H1 (cell line): ENCODE measurements at regions not wholly inside any gene's neighbourhood (a gene's known extent, or its start where the extent isn't known, plus 50 kb on each side); places are given as distances from the start of the nearest gene placed in this dataset.

Experiments
- CTCF ChIA-PET: fragments of 300-600 bp; sonication (Branson Sonifier 250); formaldehyde crosslinking; loops from one replicate; lab custom pipeline; 2021; ENCODE audit not compliant: partially characterized antibody; lab: Charles Lee
- POLR2A ChIA-PET: fragments of 300-600 bp; sonication (Branson Sonifier 250); formaldehyde crosslinking; loops from one replicate; lab custom pipeline; 2021; ENCODE audit warnings: inconsistent platforms; ENCODE audit not compliant: partially characterized antibody; lab: Charles Lee
- DNase-seq, 2 experiments: peaks; one replicate each; pipeline versions ENCODE4 v3.0.0 to v3.0.0-alpha.2; 2010 to 2022; ENCODE audit warnings: low spot score in 2 of 2, low read depth in 1 of 2, mixed read lengths in 1 of 2
- FAIRE-seq: peaks from 2 replicates; lab custom pipeline; 2011; peaks lifted over from hg19 to GRCh38; lab: Jason Lieb, UNC
- H2AFZ ChIP-seq: 2 replicates; pipeline ENCODE4 v1.8.1; 2012; ENCODE audit warnings: low read length, inconsistent platforms
- H2AK5ac ChIP-seq: 2 replicates; pipeline ENCODE4 v1.6.1; 2013; ENCODE audit warnings: low read depth, low read length
- H2BK120ac ChIP-seq: replicated peaks from 2 replicates; pipeline ENCODE3; 2013; ENCODE audit warnings: low read depth, low read length, inconsistent platforms
- H2BK12ac ChIP-seq: 2 replicates; pipeline ENCODE4 v1.6.1; 2013; ENCODE audit warnings: low read depth, low read length
- H2BK15ac ChIP-seq: 2 replicates; pipeline ENCODE4 v1.6.1; 2013; ENCODE audit warnings: low read length
- H2BK20ac ChIP-seq: 2 replicates; pipeline ENCODE4 v1.6.1; 2013; ENCODE audit warnings: low read length
- H2BK5ac ChIP-seq: 2 replicates; pipeline ENCODE4 v1.6.1; 2013; ENCODE audit warnings: low read depth, low read length
- H3K14ac ChIP-seq: 2 replicates; pipeline ENCODE4 v1.6.1; 2013; ENCODE audit warnings: inconsistent platforms; ENCODE audit not compliant: insufficient read length
- H3K18ac ChIP-seq: 2 replicates; pipeline ENCODE4 v1.6.1; 2013; ENCODE audit warnings: low read length; ENCODE audit errors: extremely low read depth
- H3K23ac ChIP-seq: 2 replicates; pipeline ENCODE4 v1.6.1; 2013; ENCODE audit warnings: inconsistent platforms; ENCODE audit not compliant: insufficient read length
- H3K23me2 ChIP-seq: 2 replicates; pipeline ENCODE4 v1.6.1; 2013; ENCODE audit warnings: low read depth, low read length
- H3K27ac ChIP-seq: 2 replicates; pipeline ENCODE4 v1.6.1; 2011; ENCODE audit warnings: low read depth, low read length, inconsistent platforms
- H3K27me3 ChIP-seq, 4 experiments: replicated peaks in 1 of 4; 1 replicate in 1 of 4; 2 replicates in 3 of 4; pipeline versions ENCODE4 v1.6.1 to v1.8.1; 2011 to 2013; ENCODE audit warnings: low read length in 3 of 4, mild to moderate bottlenecking in 3 of 4, inconsistent platforms in 2 of 4, mixed read lengths in 2 of 4, moderate library complexity in 1 of 4; ENCODE audit not compliant: control insufficient read depth in 3 of 4, insufficient read depth in 3 of 4; ENCODE audit errors: extremely low read depth in 1 of 4
- H3K36me3 ChIP-seq, 4 experiments: 2 replicates each; pipeline versions ENCODE4 v1.6.1 to v1.8.1; 2011 to 2013; ENCODE audit warnings: mild to moderate bottlenecking in 4 of 4, low read length in 3 of 4, moderate library complexity in 2 of 4, control low read depth in 1 of 4, inconsistent platforms in 1 of 4; ENCODE audit not compliant: insufficient read depth in 4 of 4, control insufficient read depth in 2 of 4
- H3K4ac ChIP-seq: replicated peaks from 2 replicates; pipeline ENCODE3; 2013; ENCODE audit warnings: low read length, low read depth, mixed read lengths, inconsistent platforms; ENCODE audit not compliant: insufficient read length
- H3K4me1 ChIP-seq, 4 experiments: replicated peaks in 1 of 4; 1 replicate in 1 of 4; 2 replicates in 3 of 4; pipeline versions ENCODE4 v1.6.1 to v1.8.1; 2011 to 2013; ENCODE audit warnings: low read length in 3 of 4, inconsistent platforms in 2 of 4, mixed read lengths in 1 of 4; ENCODE audit not compliant: insufficient read depth in 4 of 4, control insufficient read depth in 3 of 4
- H3K4me2 ChIP-seq, 2 experiments: 2 replicates each; pipeline versions ENCODE4 v1.6.1 to v1.8.1; 2011 to 2013; ENCODE audit warnings: low read depth in 2 of 2, low read length in 2 of 2, control low read depth in 1 of 2, inconsistent platforms in 1 of 2, mild to moderate bottlenecking in 1 of 2; ENCODE audit not compliant: insufficient read depth in 1 of 2
- H3K4me3 ChIP-seq, 4 experiments: fragments of 200-600, 300-600 bp in 1 of 4; sonication (generic), shearing (Covaris generic), sonication (Bioruptor Twin) in 1 of 4; 2 replicates each; pipeline versions ENCODE4 v1.5.1 to v1.8.1; 2011 to 2016; ENCODE audit warnings: low read length in 4 of 4, low read depth in 3 of 4, control low read depth in 2 of 4, inconsistent platforms in 2 of 4, mild to moderate bottlenecking in 2 of 4, mixed read lengths in 1 of 4, moderate library complexity in 1 of 4; ENCODE audit not compliant: insufficient read depth in 2 of 4; ENCODE audit errors: extremely low read depth in 1 of 4
- H3K56ac ChIP-seq: replicated peaks from 2 replicates; pipeline ENCODE3; 2013; ENCODE audit warnings: low read depth, mild to moderate bottlenecking, mixed read lengths, low read length, inconsistent platforms; ENCODE audit not compliant: insufficient read length
- H3K79me1 ChIP-seq: 2 replicates; pipeline ENCODE4 v1.6.1; 2013; ENCODE audit warnings: low read depth, low read length, control low read depth
- H3K79me2 ChIP-seq, 2 experiments: 2 replicates each; pipeline versions ENCODE4 v1.6.1 to v1.8.1; 2012 to 2013; ENCODE audit warnings: low read length in 2 of 2, mild to moderate bottlenecking in 2 of 2, inconsistent platforms in 1 of 2; ENCODE audit not compliant: insufficient read depth in 2 of 2, control insufficient read depth in 1 of 2
- H3K9ac ChIP-seq, 4 experiments: replicated peaks in 1 of 4; 1 replicate in 1 of 4; 2 replicates in 3 of 4; pipeline versions ENCODE4 v1.6.1 to v1.8.1; 2011 to 2013; ENCODE audit warnings: low read depth in 3 of 4, low read length in 3 of 4, control low read depth in 2 of 4, mild to moderate bottlenecking in 2 of 4, moderate library complexity in 2 of 4, inconsistent platforms in 1 of 4; ENCODE audit errors: extremely low read depth in 1 of 4
- H3K9me3 ChIP-seq, 2 experiments: 2 replicates each; pipeline versions ENCODE4 v1.6.1 to v1.8.1; 2012 to 2013; ENCODE audit warnings: mild to moderate bottlenecking in 2 of 2, moderate library complexity in 2 of 2, control low read depth in 1 of 2, inconsistent platforms in 1 of 2, low read depth in 1 of 2, low read length in 1 of 2, mixed read lengths in 1 of 2; ENCODE audit not compliant: insufficient read depth in 2 of 2
- H4K20me1 ChIP-seq, 2 experiments: replicated peaks in 1 of 2; 2 replicates each; pipeline versions ENCODE3 to v1.8.1; 2011 to 2013; ENCODE audit warnings: inconsistent platforms in 2 of 2, low read length in 2 of 2, mild to moderate bottlenecking in 1 of 2; ENCODE audit not compliant: insufficient read depth in 2 of 2, control insufficient read depth in 1 of 2
- H4K5ac ChIP-seq: 2 replicates; pipeline ENCODE4 v1.6.1; 2013; ENCODE audit warnings: low read length, low read depth, mixed read lengths, inconsistent platforms; ENCODE audit not compliant: insufficient read length
- H4K8ac ChIP-seq: 2 replicates; pipeline ENCODE4 v1.8.0; 2013; ENCODE audit warnings: mild to moderate bottlenecking, moderate library complexity, low read length, inconsistent platforms; ENCODE audit not compliant: insufficient read depth; ENCODE audit errors: extremely low read depth
- H4K91ac ChIP-seq: replicated peaks from 2 replicates; pipeline ENCODE3; 2013; ENCODE audit warnings: low read length, mixed read lengths, inconsistent platforms; ENCODE audit not compliant: insufficient read length
- ATF3 ChIP-seq: IDR thresholded peaks from 2 replicates; pipeline ENCODE4 v1.6.1; 2011; ENCODE audit warnings: low read depth, mild to moderate bottlenecking, low read length; ENCODE audit not compliant: insufficient read depth
- CBX8 ChIP-seq: fragments of 300-800, 300-1000 bp; sonication (generic); IDR thresholded peaks from 2 replicates; pipeline ENCODE4 v1.7.1; 2016; ENCODE audit warnings: low read depth, low read length, borderline replicate concordance
- FOSL1 ChIP-seq: IDR thresholded peaks from 2 replicates; pipeline ENCODE4 v1.6.1; 2011; ENCODE audit warnings: mild to moderate bottlenecking, low read depth, low read length, moderate library complexity; ENCODE audit not compliant: insufficient read depth
- HDAC2 ChIP-seq, 2 experiments: fragments of 300-600 bp in 1 of 2; sonication (generic) in 1 of 2; IDR thresholded peaks; 2 replicates each; pipeline ENCODE4 v1.6.1; 2011 to 2012; ENCODE audit warnings: low read depth in 2 of 2, low read length in 2 of 2, mild to moderate bottlenecking in 2 of 2, moderate library complexity in 2 of 2, borderline replicate concordance in 1 of 2, inconsistent platforms in 1 of 2
- HDAC6 ChIP-seq: IDR thresholded peaks from one replicate; pipeline ENCODE4 v1.7.1; 2012; ENCODE audit warnings: low read depth, mild to moderate bottlenecking, inconsistent platforms, low read length, moderate library complexity
- NANOG ChIP-seq: IDR thresholded peaks from 2 replicates; pipeline ENCODE4 v1.6.1; 2011; ENCODE audit warnings: low read length, low read depth, mild to moderate bottlenecking, inconsistent platforms; ENCODE audit not compliant: insufficient read depth, poor library complexity, severe bottlenecking
- POU5F1 ChIP-seq: IDR thresholded peaks from 2 replicates; pipeline ENCODE4 v1.6.1; 2011; ENCODE audit warnings: low read depth, mild to moderate bottlenecking, low read length, moderate library complexity
- RAD21 ChIP-seq, 2 experiments: IDR thresholded peaks in 1 of 2; conservative IDR thresholded peaks in 1 of 2; 2 replicates each; pipeline ENCODE4 v1.6.1; 2011; ENCODE audit warnings: low read depth in 2 of 2, low read length in 2 of 2, improper control_type of control experiment in 1 of 2, inconsistent platforms in 1 of 2, mild to moderate bottlenecking in 1 of 2, moderate library complexity in 1 of 2
- RBBP5 ChIP-seq: IDR thresholded peaks from 2 replicates; pipeline ENCODE4 v1.7.1; 2012; ENCODE audit warnings: low read depth, mild to moderate bottlenecking, inconsistent platforms, low read length, moderate library complexity, borderline replicate concordance
- SIRT6 ChIP-seq: IDR thresholded peaks from one replicate; pipeline ENCODE4 v1.7.1; 2012; ENCODE audit warnings: low read length, inconsistent platforms
- SP4 ChIP-seq: IDR thresholded peaks from 2 replicates; pipeline ENCODE4 v1.6.1; 2012; ENCODE audit warnings: low read length, inconsistent platforms
- WGBS, 2 experiments: shearing (Covaris generic) in 1 of 2; methylation state at CpG; one replicate each; pipeline versions ENCODE4 v1.1.6 to v1.1.7; 2013 to 2015; ENCODE audit warnings: low lambda C conversion rate in 2 of 2, mixed read lengths in 2 of 2, inconsistent platforms in 1 of 2, low coverage in 1 of 2, missing lambda C conversion rate in 1 of 2; ENCODE audit not compliant: insufficient replicate concordance in 2 of 2, insufficient coverage in 1 of 2, insufficient read length in 1 of 2; ENCODE audit errors: extremely low coverage in 1 of 2, missing lambda C conversion rate in 1 of 2; 5-methylcytosine and 5-hydroxymethylcytosine counted together
- TF ChIP-seq, protein P1 (sequence below): IDR thresholded peaks from 2 replicates; pipeline ENCODE4 v1.6.1; 2012; ENCODE audit warnings: low read length, inconsistent platforms

DNA sequence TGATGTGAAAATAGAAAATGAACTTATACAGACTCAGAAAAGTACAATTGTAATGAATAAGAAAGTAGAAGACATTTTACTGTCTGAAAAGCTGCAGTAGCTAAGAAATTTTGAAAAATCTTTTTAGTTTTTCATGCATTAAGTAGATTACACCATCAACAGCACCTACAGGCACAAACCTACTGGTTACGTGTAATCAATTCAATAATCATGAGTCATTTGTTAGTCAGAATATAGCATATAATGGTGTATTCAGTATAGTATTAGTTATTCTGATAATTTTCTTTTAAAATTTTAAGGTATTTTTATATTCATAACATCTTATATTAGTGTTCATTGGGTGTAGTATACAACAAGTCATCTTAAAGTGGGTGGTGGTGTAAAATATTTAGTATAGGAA is 550.5 kb upstream of the GBE1 start:
- no peak overlapping the region for H3K14ac ChIP-seq
- no peaks in the 10 kb centered on the region for H3K27me3 ChIP-seq
- H2BK20ac ChIP-seq, result no peak overlapping the region
- H3K9me3 ChIP-seq, result no peaks in the 10 kb centered on the region
- no peak overlapping the region for H2BK120ac ChIP-seq
- no peaks in the 10 kb centered on the region for H3K4me1 ChIP-seq
- no peak overlapping the region for H2BK12ac ChIP-seq
- no peak overlapping the region for H3K18ac ChIP-seq
- no peak overlapping the region for H3K56ac ChIP-seq
- no peak overlapping the region for H3K4ac ChIP-seq
- H4K91ac ChIP-seq, result no peak overlapping the region
- no peak overlapping the region for H4K8ac ChIP-seq
- POLR2A ChIA-PET, result no interaction called here
- H2AFZ ChIP-seq, result no peak overlapping the region
- H3K23me2 ChIP-seq, result no peaks in the 10 kb centered on the region
- CTCF ChIA-PET, result no interaction called here
- no peak overlapping the region for H3K4me2 ChIP-seq
- H2AK5ac ChIP-seq, result no peak overlapping the region
- no peaks in the 10 kb centered on the region for H3K36me3 ChIP-seq
- no peak overlapping the region for H2BK15ac ChIP-seq
- no peaks in the 10 kb centered on the region for H4K20me1 ChIP-seq
- 100% methylated on average over 1 of the region's 1 CpG; no CpG with 5 or more reads in 1 of the 2 experiments for WGBS, 2 experiments
- no peak overlapping the region for H2BK5ac ChIP-seq
- H3K9ac ChIP-seq, result no peak overlapping the region
- H3K27ac ChIP-seq, result no peak overlapping the region
- H3K4me3 ChIP-seq, result no peak overlapping the region
- H3K79me1 ChIP-seq, result no peaks in the 10 kb centered on the region
- DNase-seq, result no peak
- H3K23ac ChIP-seq, result no peak overlapping the region
- no peak overlapping the region for H4K5ac ChIP-seq
- H3K79me2 ChIP-seq, result no peaks in the 10 kb centered on the region
- no peak for FAIRE-seq
- TF ChIP-seq, protein P1, sequence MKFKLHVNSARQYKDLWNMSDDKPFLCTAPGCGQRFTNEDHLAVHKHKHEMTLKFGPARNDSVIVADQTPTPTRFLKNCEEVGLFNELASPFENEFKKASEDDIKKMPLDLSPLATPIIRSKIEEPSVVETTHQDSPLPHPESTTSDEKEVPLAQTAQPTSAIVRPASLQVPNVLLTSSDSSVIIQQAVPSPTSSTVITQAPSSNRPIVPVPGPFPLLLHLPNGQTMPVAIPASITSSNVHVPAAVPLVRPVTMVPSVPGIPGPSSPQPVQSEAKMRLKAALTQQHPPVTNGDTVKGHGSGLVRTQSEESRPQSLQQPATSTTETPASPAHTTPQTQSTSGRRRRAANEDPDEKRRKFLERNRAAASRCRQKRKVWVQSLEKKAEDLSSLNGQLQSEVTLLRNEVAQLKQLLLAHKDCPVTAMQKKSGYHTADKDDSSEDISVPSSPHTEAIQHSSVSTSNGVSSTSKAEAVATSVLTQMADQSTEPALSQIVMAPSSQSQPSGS, result no peak
- TF ChIP-seq RAD21 (IDR thresholded peaks at IDR 0.05 in 1 of 2, conservative IDR thresholded peaks at IDR 0.05 in 1 of 2; ENCODE audit: low read depth in 2 of 2, low read length in 2 of 2) (no peak), CBX8 (no peak), RBBP5 (no peak), SP4 (no peak), POU5F1 (no peak), NANOG (no peak), FOSL1 (no peak), HDAC2 (IDR thresholded peaks at IDR 0.05; ENCODE audit: borderline replicate concordance in 1 of 2, low read depth in 2 of 2, low read length in 2 of 2) (no peak), HDAC6 (no peak), ATF3 (no peak), SIRT6 (no peak)
